ENCODE measurements at regions not wholly inside any gene's neighbourhood (a gene's known extent, or its start where the extent isn't known, plus 50 kb on each side); places are given as distances from the start of the nearest gene placed in this dataset.
A peak's percentile ranks its signal among the peaks of the same experiment; 100 is the strongest.

DNA sequence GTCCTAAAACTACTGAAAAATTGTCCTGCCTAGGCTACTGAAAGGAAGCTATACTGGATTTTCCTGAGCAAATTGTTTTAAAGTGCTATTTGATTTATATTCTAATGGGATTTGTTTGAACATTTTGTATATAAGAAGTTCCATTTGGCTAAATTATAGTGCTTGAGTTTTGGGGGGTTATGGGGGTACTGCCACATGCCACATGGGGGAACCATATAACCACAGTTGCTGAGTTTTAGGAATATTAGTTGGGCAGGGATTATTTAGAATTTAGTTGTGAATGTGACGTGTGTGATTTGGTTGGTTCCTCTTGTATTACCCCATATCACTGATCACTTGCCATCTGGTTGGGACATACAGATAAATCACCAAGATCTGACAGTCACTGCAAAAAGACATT, 224.5 kb upstream of the TAPT1 start:
- H3K4me1 ChIP-seq: no peaks in the 10 kb centered on the region
- no peak for DNase-seq
- no peak overlapping the region for H3K4me3 ChIP-seq
- no peaks in the 10 kb centered on the region for H3K36me3 ChIP-seq (ENCODE audit: low read depth, missing control alignments)
- 83 to 85% methylated on average over 1 of the region's 1 CpG for WGBS, 2 donors
- TF ChIP-seq POLR2A (IDR thresholded peaks at IDR 0.05): no peak
- TF ChIP-seq, protein P1, sequence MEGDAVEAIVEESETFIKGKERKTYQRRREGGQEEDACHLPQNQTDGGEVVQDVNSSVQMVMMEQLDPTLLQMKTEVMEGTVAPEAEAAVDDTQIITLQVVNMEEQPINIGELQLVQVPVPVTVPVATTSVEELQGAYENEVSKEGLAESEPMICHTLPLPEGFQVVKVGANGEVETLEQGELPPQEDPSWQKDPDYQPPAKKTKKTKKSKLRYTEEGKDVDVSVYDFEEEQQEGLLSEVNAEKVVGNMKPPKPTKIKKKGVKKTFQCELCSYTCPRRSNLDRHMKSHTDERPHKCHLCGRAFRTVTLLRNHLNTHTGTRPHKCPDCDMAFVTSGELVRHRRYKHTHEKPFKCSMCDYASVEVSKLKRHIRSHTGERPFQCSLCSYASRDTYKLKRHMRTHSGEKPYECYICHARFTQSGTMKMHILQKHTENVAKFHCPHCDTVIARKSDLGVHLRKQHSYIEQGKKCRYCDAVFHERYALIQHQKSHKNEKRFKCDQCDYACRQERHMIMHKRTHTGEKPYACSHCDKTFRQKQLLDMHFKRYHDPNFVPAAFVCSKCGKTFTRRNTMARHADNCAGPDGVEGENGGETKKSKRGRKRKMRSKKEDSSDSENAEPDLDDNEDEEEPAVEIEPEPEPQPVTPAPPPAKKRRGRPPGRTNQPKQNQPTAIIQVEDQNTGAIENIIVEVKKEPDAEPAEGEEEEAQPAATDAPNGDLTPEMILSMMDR (IDR thresholded peaks at IDR 0.05): no peak
- no peak overlapping the region for H3K27ac ChIP-seq
- no peaks in the 10 kb centered on the region for H3K27me3 ChIP-seq
- H3K9me3 ChIP-seq: no peaks in the 10 kb centered on the region
- intact Hi-C loops (cut with DNase I; ENCODE audit: low total_unique reads): no loop called here

DNA sequence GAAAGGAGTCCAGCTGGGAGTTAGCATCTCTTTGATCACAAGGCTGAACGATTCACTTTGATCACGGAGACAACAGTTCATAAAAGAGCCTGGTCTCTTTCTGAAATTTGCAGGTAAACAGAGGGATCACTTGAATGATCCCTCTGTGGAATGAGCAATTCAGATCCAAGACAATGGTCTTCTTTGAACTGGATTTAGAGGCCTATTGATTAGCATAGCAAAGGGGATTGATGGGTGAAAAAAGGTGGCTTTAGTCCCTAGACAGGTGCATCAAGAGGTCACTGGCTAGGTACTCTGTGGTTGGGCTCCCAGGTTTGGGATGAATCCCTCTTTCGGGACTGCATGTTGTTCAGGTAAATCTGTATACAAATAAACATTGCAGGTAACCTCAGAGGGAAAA, 223.8 kb upstream of the TAPT1 start:
- TF ChIP-seq, protein P1 (IDR thresholded peaks at IDR 0.05): no peak
- no peak for TF ChIP-seq POLR2A (IDR thresholded peaks at IDR 0.05)
- intact Hi-C loops (cut with DNase I; ENCODE audit: low total_unique reads): no loop called here
- Histone ChIP-seq H3K27me3 (no peaks in the 10 kb centered on the region), H3K4me3 (no peak overlapping the region), H3K36me3 (ENCODE audit: low read depth, missing control alignments) (no peaks in the 10 kb centered on the region), H3K27ac (no peak overlapping the region), H3K4me1 (no peaks in the 10 kb centered on the region), H3K9me3 (no peaks in the 10 kb centered on the region)
- no peak for DNase-seq
- WGBS, 2 donors: 59 to 80% methylated on average over 3 of the region's 3 CpGs

DNA sequence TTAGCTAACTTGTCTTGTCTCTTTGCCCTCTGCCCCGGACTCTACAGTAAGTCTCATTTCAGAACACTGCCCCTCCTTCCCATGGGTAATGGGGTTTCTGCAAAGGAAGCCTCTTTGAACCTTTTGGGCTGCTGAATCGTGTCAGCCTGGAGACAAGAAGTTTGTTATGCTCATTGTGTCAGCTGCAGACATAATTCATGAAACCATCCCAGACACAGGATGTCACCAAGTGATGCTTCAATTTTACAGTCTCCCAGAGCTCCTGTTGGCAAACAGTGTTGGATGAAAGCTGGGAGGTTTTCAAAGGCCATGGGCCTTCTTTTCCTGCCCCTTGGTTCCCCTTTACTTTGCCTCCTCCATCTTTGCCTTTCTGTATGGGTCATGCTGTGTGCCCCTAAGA, 223.1 kb upstream of the TAPT1 start:
- Histone ChIP-seq H3K9me3 (no peaks in the 10 kb centered on the region), H3K36me3 (ENCODE audit: low read depth, missing control alignments) (no peaks in the 10 kb centered on the region), H3K4me1 (no peaks in the 10 kb centered on the region), H3K27ac (no peak overlapping the region), H3K27me3 (no peaks in the 10 kb centered on the region), H3K4me3 (no peak overlapping the region)
- intact Hi-C loops (cut with DNase I; ENCODE audit: low total_unique reads): no loop called here
- TF ChIP-seq, protein P1 (IDR thresholded peaks at IDR 0.05): no peak
- no peak for TF ChIP-seq POLR2A (IDR thresholded peaks at IDR 0.05)
- WGBS, 2 donors: 69 to 71% methylated on average over 2 of the region's 2 CpGs
- no peak for DNase-seq

DNA sequence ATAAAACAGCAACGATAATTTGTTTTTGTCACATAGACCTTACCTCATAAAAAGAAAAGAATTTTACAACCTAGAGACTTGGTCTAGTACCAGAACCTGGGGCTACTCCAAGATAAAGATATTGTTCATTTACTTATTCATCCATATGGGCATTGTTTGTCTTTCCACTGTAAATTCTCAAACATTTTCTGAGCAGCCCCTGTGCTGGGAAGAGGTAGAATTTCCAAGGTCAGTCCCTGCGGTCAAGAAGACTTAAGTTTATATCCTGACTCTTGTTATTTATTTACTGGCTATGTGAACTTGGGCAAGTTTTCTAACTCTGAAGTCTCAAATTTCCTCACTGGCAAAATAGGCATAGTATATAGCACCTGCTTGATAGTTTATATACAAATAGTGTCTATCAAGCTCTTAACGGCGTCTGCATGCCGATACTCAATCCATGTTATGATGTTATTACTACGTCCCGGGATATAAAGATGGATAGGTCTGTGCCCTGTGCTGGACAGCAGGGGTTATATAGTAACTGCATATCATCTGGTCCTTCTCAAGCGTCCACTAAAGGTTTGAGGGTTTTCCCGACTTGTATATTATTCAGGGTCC, 222.1 kb upstream of the TAPT1 start:
- no peak overlapping the region for H3K27ac ChIP-seq
- H3K36me3 ChIP-seq (ENCODE audit: low read depth, missing control alignments): no peaks in the 10 kb centered on the region
- intact Hi-C loops (cut with DNase I; ENCODE audit: low total_unique reads): no loop called here
- no peaks in the 10 kb centered on the region for H3K9me3 ChIP-seq
- 88 to 90% methylated on average over 9 of the region's 9 CpGs for WGBS, 2 donors
- no peaks in the 10 kb centered on the region for H3K27me3 ChIP-seq
- no peaks in the 10 kb centered on the region for H3K4me1 ChIP-seq
- no peak for DNase-seq
- TF ChIP-seq POLR2A (IDR thresholded peaks at IDR 0.05): no peak
- TF ChIP-seq, protein P1 (IDR thresholded peaks at IDR 0.05): no peak
- no peak overlapping the region for H3K4me3 ChIP-seq

DNA sequence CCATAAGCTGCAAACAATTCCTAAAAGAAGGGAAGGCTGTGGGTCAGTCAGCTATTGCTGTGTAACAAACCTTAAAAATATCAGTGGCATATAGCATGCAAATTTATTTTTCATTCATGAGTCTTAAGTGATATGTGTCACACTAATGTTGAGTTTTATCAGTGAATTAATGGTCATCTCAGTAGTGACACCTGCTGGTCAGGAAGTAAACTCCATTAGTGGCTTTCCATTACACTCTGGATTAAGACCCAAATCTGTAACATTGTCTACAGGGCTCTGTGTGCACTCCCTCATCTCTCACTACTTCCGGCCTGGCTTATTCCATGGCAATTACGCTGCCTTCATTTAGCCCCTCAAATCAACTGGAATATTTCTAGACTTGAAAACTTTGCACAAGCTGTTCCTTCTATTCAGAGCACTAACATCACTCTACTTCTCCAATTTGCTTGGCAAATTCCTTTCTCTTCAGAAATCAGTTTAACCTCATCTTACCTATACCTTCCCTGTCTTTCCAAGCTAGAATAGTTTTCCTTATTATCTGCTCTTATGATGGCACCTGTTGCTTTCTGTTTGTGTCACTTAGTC, 217.3 kb upstream of the TAPT1 start:
- peak; percentile 21 for DNase-seq
- 65 to 71% methylated on average over 2 of the region's 2 CpGs for WGBS, 2 donors
- intact Hi-C loops (cut with DNase I; ENCODE audit: low total_unique reads): no loop called here

More for the DNA sequence above, 217.3 kb upstream of the TAPT1 start:
- H3K27me3 ChIP-seq: no peaks in the 10 kb centered on the region
- H3K9me3 ChIP-seq: no peaks in the 10 kb centered on the region
- no peak for TF ChIP-seq POLR2A (IDR thresholded peaks at IDR 0.05)
- TF ChIP-seq, protein P1 (IDR thresholded peaks at IDR 0.05): peak; percentile 49 to 63 (median 55)
- no peak overlapping the region for H3K4me3 ChIP-seq
- H3K27ac ChIP-seq: no peak overlapping the region
- H3K36me3 ChIP-seq (ENCODE audit: low read depth, missing control alignments): no peaks in the 10 kb centered on the region
- no peaks in the 10 kb centered on the region for H3K4me1 ChIP-seq
